Neural cell (in vitro differentiated cells): ENCODE measurements at regions not wholly inside any gene's neighbourhood (a gene's known extent, or its start where the extent isn't known, plus 50 kb on each side); places are given as distances from the start of the nearest gene placed in this dataset.

Source experiments
- POLR2AphosphoS5 ChIP-seq: IDR thresholded peaks from 2 replicates; pipeline ENCODE4 v1.6.1; 2012
- TAF1 ChIP-seq: IDR thresholded peaks from 2 replicates; pipeline ENCODE4 v1.6.1; 2012; ENCODE audit warnings: low read depth
- TF ChIP-seq, protein P1 (sequence below): fragments of 450-650 bp; IDR thresholded peaks from 2 replicates; pipeline ENCODE4 v1.5.1; 2014; ENCODE audit warnings: antibody characterized with exemption, mild to moderate bottlenecking, moderate library complexity; ENCODE audit not compliant: poor library complexity, severe bottlenecking
- TF ChIP-seq, protein P2 (sequence below): IDR thresholded peaks from 2 replicates; pipeline ENCODE4 v1.6.1; 2012; ENCODE audit warnings: borderline replicate concordance

DNA sequence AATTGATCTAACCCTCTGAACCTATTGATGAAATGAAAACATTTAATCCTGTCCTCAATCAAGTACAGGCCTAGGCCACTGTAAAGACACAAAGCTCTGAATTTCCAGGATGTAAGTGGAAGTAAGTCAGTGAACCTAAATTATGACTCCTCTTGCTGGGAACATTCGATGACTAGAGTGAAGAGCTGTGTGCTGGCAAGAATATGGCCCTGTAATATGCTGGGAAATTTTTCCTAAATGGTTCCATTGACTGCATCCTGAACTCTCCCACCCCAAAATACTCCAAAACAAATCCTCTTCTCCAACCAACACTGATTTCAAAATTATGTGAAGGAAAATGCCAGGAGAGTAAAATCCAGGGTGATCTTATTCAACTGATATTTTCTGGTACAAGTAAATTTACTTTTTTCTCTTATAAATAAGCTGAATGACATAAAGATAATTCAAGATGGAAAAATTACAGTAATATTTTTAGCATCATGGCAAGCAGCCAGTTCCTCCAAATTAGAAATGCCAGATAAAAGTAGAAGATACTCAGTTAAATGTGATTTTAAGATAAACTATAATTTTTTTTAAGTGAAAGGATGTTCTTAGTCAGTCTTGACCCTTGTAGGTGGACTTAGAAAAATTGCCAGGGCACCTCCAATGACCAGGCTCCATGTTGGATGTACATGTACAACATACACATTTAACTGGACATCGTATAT is 269.4 kb downstream of the PTGER3 start:
- TF ChIP-seq, protein P1, sequence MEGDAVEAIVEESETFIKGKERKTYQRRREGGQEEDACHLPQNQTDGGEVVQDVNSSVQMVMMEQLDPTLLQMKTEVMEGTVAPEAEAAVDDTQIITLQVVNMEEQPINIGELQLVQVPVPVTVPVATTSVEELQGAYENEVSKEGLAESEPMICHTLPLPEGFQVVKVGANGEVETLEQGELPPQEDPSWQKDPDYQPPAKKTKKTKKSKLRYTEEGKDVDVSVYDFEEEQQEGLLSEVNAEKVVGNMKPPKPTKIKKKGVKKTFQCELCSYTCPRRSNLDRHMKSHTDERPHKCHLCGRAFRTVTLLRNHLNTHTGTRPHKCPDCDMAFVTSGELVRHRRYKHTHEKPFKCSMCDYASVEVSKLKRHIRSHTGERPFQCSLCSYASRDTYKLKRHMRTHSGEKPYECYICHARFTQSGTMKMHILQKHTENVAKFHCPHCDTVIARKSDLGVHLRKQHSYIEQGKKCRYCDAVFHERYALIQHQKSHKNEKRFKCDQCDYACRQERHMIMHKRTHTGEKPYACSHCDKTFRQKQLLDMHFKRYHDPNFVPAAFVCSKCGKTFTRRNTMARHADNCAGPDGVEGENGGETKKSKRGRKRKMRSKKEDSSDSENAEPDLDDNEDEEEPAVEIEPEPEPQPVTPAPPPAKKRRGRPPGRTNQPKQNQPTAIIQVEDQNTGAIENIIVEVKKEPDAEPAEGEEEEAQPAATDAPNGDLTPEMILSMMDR: no peak
- TF ChIP-seq, protein P2, sequence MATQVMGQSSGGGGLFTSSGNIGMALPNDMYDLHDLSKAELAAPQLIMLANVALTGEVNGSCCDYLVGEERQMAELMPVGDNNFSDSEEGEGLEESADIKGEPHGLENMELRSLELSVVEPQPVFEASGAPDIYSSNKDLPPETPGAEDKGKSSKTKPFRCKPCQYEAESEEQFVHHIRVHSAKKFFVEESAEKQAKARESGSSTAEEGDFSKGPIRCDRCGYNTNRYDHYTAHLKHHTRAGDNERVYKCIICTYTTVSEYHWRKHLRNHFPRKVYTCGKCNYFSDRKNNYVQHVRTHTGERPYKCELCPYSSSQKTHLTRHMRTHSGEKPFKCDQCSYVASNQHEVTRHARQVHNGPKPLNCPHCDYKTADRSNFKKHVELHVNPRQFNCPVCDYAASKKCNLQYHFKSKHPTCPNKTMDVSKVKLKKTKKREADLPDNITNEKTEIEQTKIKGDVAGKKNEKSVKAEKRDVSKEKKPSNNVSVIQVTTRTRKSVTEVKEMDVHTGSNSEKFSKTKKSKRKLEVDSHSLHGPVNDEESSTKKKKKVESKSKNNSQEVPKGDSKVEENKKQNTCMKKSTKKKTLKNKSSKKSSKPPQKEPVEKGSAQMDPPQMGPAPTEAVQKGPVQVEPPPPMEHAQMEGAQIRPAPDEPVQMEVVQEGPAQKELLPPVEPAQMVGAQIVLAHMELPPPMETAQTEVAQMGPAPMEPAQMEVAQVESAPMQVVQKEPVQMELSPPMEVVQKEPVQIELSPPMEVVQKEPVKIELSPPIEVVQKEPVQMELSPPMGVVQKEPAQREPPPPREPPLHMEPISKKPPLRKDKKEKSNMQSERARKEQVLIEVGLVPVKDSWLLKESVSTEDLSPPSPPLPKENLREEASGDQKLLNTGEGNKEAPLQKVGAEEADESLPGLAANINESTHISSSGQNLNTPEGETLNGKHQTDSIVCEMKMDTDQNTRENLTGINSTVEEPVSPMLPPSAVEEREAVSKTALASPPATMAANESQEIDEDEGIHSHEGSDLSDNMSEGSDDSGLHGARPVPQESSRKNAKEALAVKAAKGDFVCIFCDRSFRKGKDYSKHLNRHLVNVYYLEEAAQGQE: no peak
- TF ChIP-seq POLR2AphosphoS5 (no peak), TAF1 (no peak)
